MCF 10A (cell line): ENCODE measurements at regions not wholly inside any gene's neighbourhood (a gene's known extent, or its start where the extent isn't known, plus 50 kb on each side); places are given as distances from the start of the nearest gene placed in this dataset.

ENCODE experiments used
- BruUV-seq: library from RNA; stranded (reverse); fragments of 400-500 nt; replicated peaks from 2 replicates; lab custom pipeline; 2021; lab: Mats Ljungman, UMichigan
- CTCF ChIA-PET: fragments of 300-600 bp; sonication (Branson Sonifier 250); formaldehyde crosslinking; extraction: SDS; loops from one replicate; lab custom pipeline; 2021; ENCODE audit warnings: antibody characterized with exemption, inconsistent platforms; lab: Yijun Ruan, JAX
- POLR2A ChIA-PET: fragments of 300-600, 350-650 bp; sonication (Branson Sonifier 250); formaldehyde crosslinking; extraction: SDS; loops from one replicate; lab custom pipeline; 2020; ENCODE audit warnings: antibody characterized with exemption, inconsistent platforms; lab: Yijun Ruan, JAX
- DNase-seq: peaks from one replicate; pipeline ENCODE4 v3.0.0-alpha.2; 2018; ENCODE audit not compliant: unreplicated experiment
- H3K27ac Mint-ChIP-seq: one replicate; pipeline ENCODE4 v1.8.0; 2022; ENCODE audit warnings: mild to moderate bottlenecking, low read depth, mixed read lengths; ENCODE audit not compliant: unreplicated experiment
- H3K27me3 Mint-ChIP-seq: one replicate; pipeline ENCODE4 v1.8.0; 2022; ENCODE audit warnings: mixed read lengths; ENCODE audit not compliant: insufficient read depth, unreplicated experiment
- H3K36me3 Mint-ChIP-seq: one replicate; pipeline ENCODE4 v1.8.0; 2022; ENCODE audit warnings: mild to moderate bottlenecking, moderate library complexity, mixed read lengths; ENCODE audit not compliant: insufficient read depth, unreplicated experiment
- H3K4me1 Mint-ChIP-seq: one replicate; pipeline ENCODE4 v1.8.0; 2022; ENCODE audit warnings: mixed read lengths; ENCODE audit not compliant: insufficient read depth, unreplicated experiment
- H3K4me3 Mint-ChIP-seq: one replicate; pipeline ENCODE4 v1.8.0; 2022; ENCODE audit warnings: mild to moderate bottlenecking, moderate library complexity, mixed read lengths; ENCODE audit not compliant: unreplicated experiment
- H3K9me3 Mint-ChIP-seq: one replicate; pipeline ENCODE4 v1.8.0; 2022; ENCODE audit warnings: mixed read lengths; ENCODE audit not compliant: unreplicated experiment
- intact Hi-C: fragments of 100-400 bp; cut with micrococcal nuclease; formaldehyde crosslinking; loops from 2 replicates; pipeline ENCODE4 v1.14.1; 2022
- TF ChIP-seq, protein P1 (sequence below): fragments of 200-600 bp; IDR thresholded peaks from one replicate; pipeline ENCODE4 v1.8.0; 2022; ENCODE audit warnings: antibody characterized with exemption, mild to moderate bottlenecking; ENCODE audit not compliant: unreplicated experiment

DNA sequence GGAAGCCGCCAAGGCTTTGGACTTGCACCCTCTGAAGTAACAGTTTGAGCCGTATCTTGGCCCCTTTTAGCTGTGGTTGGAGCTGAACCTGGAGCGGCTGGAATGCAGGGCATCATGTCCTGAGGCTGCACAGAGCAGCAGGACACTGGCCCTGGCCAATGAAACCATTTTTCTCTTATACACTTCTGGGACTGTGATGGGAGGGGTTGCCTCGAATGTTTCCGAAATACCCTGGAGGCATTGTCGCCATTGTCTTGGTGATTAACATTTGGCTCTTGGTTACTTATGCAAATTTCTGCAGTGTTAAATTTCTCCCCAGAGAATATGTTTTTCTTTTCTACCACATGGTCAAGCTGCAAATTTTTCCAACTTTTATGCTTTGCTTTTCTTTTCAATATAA is 137.2 kb downstream of the MAGEC1 start:
- ChIA-PET POLR2A (interaction anchor here (0.6 kb wide), 1 partner anchor 114 kb away, joined by 3 read pairs; no protein-coding TSS in a partner anchor), CTCF (no interaction called here)
- Mint-ChIP-seq H3K4me3 (no peak overlapping the region), H3K36me3 (no peaks in the 10 kb centered on the region), H3K9me3 (peaks cover 8% of the 10 kb centered on the region), H3K27ac (no peak overlapping the region), H3K27me3 (no peaks in the 10 kb centered on the region), H3K4me1 (peaks cover 6% of the 10 kb centered on the region)
- DNase-seq: no peak
- TF ChIP-seq, protein P1, sequence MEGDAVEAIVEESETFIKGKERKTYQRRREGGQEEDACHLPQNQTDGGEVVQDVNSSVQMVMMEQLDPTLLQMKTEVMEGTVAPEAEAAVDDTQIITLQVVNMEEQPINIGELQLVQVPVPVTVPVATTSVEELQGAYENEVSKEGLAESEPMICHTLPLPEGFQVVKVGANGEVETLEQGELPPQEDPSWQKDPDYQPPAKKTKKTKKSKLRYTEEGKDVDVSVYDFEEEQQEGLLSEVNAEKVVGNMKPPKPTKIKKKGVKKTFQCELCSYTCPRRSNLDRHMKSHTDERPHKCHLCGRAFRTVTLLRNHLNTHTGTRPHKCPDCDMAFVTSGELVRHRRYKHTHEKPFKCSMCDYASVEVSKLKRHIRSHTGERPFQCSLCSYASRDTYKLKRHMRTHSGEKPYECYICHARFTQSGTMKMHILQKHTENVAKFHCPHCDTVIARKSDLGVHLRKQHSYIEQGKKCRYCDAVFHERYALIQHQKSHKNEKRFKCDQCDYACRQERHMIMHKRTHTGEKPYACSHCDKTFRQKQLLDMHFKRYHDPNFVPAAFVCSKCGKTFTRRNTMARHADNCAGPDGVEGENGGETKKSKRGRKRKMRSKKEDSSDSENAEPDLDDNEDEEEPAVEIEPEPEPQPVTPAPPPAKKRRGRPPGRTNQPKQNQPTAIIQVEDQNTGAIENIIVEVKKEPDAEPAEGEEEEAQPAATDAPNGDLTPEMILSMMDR: no peak
- intact Hi-C loops: no loop called here
- BruUV-seq: no TSS peak

DNA sequence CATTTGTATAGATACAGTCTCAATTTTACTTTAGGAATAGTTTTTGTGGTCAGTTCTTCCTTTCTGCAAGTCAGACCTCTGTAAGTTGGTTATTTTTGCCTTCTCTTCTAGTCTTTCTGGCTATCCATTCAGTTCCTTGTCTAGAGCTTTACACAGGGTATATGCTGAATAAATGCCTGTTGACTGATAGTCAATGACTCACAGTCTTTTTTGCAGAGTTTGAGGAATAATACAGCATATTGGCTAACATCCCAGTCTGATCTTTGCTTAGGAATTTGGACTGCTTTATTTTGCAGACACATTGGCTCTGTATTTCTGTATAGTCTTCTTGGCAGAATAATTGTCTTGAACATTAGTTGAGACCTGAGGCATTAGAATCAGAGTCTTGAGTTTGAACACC is 132.4 kb downstream of the MAGEC1 start:
- no peak overlapping the region for H3K27ac Mint-ChIP-seq
- no peak overlapping the region for H3K4me3 Mint-ChIP-seq
- BruUV-seq: no TSS peak
- no peaks in the 10 kb centered on the region for H3K36me3 Mint-ChIP-seq
- POLR2A ChIA-PET: no interaction called here
- H3K9me3 Mint-ChIP-seq: no peaks in the 10 kb centered on the region
- intact Hi-C loops: no loop called here
- CTCF ChIA-PET: no interaction called here
- peaks cover 6% of the 10 kb centered on the region for H3K4me1 Mint-ChIP-seq
- H3K27me3 Mint-ChIP-seq: no peaks in the 10 kb centered on the region
- DNase-seq: peak; percentile 36
- TF ChIP-seq, protein P1: no peak

DNA sequence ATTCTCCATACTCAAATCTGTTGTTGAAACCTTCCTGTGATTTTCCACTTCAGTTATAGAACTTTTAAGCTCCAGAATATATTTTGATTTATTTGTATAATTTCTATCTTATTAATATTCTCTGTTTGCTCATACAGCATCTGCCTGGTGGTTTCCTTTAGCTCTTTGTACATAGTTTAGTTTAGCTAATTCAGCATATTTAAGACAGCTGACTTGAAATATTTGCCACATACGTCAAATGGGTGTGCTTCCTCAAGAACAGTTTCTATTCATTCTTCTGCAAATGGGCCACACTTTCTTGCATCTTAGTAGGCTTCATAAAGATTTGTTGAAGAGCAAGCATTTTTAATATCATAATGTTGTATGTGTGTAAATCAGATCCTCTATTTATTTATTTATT is 101.8 kb downstream of the MAGEC1 start:
- Mint-ChIP-seq H3K4me1 (peaks cover 10% of the 10 kb centered on the region), H3K4me3 (no peak overlapping the region), H3K36me3 (no peaks in the 10 kb centered on the region), H3K27me3 (no peaks in the 10 kb centered on the region), H3K9me3 (no peaks in the 10 kb centered on the region), H3K27ac (no peak overlapping the region)
- no TSS peak for BruUV-seq
- CTCF ChIA-PET: no interaction called here
- no peak for DNase-seq
- intact Hi-C loops: no loop called here
- POLR2A ChIA-PET: no interaction called here
- TF ChIP-seq, protein P1: no peak

DNA sequence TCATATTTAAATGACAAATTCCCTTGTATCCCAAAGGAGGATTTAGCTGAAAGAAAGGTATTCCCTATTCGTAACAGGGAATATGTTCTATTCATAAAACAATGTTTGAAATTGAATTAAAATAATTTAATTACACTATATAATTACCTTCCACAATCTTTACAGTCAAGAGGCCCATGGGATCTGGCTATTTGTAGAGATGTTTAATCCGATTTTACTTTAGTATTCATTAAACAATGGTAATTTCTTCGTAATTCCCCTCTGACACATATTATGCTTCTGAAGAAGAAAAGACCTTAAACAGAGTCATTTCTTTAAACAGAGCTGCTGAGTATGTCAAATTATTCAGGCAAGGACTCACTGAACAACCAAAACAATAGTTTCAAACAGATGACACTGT is 98.8 kb downstream of the MAGEC1 start:
- Mint-ChIP-seq H3K9me3 (no peaks in the 10 kb centered on the region), H3K4me1 (peaks cover 5% of the 10 kb centered on the region), H3K36me3 (no peaks in the 10 kb centered on the region), H3K27me3 (no peaks in the 10 kb centered on the region), H3K4me3 (no peak overlapping the region), H3K27ac (no peak overlapping the region)
- no TSS peak for BruUV-seq
- POLR2A ChIA-PET: no interaction called here
- TF ChIP-seq, protein P1: no peak
- intact Hi-C loops: no loop called here
- no peak for DNase-seq
- CTCF ChIA-PET: interaction anchor here (0.6 kb wide), 1 partner anchor 452 kb away, joined by 3 read pairs; no protein-coding TSS in a partner anchor
